Left renal cortex interstitium (tissue), 4 donors: ENCODE measurements at regions not wholly inside any gene's neighbourhood (a gene's known extent, or its start where the extent isn't known, plus 50 kb on each side); places are given as distances from the start of the nearest gene placed in this dataset.
A peak's percentile ranks its signal among the peaks of the same experiment; 100 is the strongest.
"Not testable (repeated sequence)": the region's sequence is repeated elsewhere in the genome, so short reads cannot be mapped to it uniquely, and the experiment has no call there.

Experiments used
- DNase-seq, 4 donors: peaks; one replicate each; pipeline ENCODE4 v3.0.0-alpha.2; 2013; ENCODE audit warnings: low read depth in 4 of 4, low spot score in 2 of 4, missing footprints in 1 of 4

GRCh38 chr4:11069083-11069482 lies 359.6 kb downstream of the HS3ST1 start:
- no peak for DNase-seq

DNA sequence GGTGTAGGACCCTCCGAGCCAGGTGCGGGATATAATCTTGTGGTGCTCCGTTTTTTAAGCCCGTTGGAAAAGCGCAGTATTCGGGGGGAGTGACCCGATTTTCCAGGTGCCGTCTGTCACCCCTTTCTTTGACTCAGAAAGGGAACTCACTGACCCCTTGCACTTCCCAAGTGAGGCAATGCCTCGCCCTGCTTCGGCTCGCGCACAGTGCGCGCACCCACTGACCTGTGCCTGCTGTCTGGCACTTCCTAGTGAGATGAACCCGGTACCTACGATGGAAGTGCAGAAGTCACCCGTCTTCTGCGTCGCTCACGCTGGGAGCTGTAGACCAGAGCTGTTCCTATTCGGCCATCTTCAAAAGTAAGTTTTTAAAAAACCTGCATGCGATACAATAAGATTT lies 362.1 kb downstream of the HS3ST1 start:
- DNase-seq, result not testable (repeated sequence)

GRCh38 chr4:11060637-11061036 lies 368.1 kb downstream of the HS3ST1 start:
- DNase-seq, result not testable (repeated sequence)

- DNase-seq, result not testable (repeated sequence)
Measured at GRCh38 chr4:11054937-11055336, 370.4 kb upstream of the CLNK start.

DNA sequence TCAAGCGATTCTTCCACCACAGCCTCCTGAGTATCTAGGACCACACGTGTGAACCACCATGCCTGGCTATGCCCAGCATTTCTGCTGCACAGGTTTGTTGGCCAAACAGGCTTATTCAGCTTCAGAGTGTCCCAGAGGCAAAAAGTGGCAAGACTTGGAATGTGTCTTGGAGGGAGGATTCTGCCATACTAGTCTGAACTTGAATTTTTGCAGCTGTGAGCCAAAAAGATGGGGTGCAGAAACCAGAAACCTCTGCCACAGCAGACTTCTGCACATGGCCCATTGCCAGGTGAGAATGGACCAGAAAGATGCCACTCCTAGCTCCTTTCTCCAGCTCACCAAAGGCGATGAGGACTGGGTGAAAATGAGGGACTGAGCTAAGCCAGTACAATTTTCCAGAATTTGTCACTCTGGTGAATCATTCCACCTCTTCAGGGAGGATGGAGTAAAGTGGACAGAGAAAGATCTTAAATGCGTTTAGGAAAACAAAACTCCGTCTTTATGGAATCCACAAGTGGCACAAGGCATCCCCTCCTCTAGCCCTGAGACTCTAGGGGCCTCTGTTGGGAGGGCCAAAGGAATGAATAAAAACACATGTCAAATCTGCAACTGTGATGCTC lies 369.1 kb upstream of the CLNK start:
- no peak for DNase-seq

DNA sequence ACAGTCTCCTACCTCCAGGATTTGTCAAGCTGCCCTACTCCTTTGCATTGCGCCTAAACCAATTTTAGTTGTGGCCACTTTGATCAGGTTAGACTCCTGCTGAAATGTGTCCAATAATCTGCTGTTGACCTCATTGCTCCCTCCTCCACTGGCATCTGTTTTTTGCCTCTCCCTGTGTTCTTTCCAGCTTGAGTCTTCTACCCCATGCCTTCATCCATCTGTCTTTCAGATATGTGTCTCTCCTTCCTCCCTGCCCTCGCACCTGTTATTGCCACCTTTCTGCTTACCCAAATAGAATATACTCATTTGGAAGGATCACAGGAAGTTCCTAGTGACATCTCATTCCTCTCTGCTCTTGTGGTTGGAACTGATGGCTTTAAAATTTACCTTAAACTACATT lies 366.6 kb upstream of the CLNK start:
- no peak for DNase-seq

- no peak for DNase-seq
Measured at GRCh38 chr4:11050766-11051165, 366.2 kb upstream of the CLNK start.

GRCh38 chr4:11049001-11049400 lies 364.4 kb upstream of the CLNK start:
- DNase-seq, result no peak

DNA sequence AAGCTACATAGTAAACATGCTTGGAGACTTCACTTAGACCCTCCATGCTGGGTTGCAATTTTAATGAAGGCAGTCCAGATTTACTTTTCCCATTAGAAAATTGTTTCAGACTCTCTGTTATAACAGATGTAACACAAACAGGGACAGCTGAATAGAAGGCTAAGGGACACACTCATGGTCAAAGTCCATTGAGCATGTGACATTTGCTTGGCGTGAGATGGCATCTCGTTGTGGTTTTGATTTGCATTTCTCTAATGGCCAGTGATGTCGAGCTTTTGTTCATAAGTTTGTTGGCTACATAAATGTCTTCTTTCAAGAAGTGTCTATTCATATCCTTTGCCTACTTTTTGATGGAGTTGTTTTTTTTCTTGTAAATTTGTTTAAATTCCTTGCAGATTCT lies 358.2 kb upstream of the CLNK start:
- no peak for DNase-seq

GRCh38 chr4:11039634-11040131 lies 355.1 kb upstream of the CLNK start:
- no peak for DNase-seq

- no peak for DNase-seq
Measured at GRCh38 chr4:11038926-11039325, 354.4 kb upstream of the CLNK start.

GRCh38 chr4:11037637-11038036 lies 353.1 kb upstream of the CLNK start:
- no peak for DNase-seq

- DNase-seq, result no peak
Measured at GRCh38 chr4:11028334-11028733, 343.8 kb upstream of the CLNK start.

- DNase-seq, result peak in 3 of 4 donors; percentile 13 to 47 (median 19)
Measured at GRCh38 chr4:11021333-11021732, 336.8 kb upstream of the CLNK start.

- DNase-seq, result no peak
Measured at GRCh38 chr4:11019451-11020240, 335.1 kb upstream of the CLNK start.

- no peak for DNase-seq
Measured at GRCh38 chr4:11014199-11014598, 329.6 kb upstream of the CLNK start.

- DNase-seq, result no peak
Measured at GRCh38 chr4:11013094-11013664, 328.6 kb upstream of the CLNK start.

- no peak for DNase-seq
Measured at GRCh38 chr4:11011249-11011648, 326.7 kb upstream of the CLNK start.

DNA sequence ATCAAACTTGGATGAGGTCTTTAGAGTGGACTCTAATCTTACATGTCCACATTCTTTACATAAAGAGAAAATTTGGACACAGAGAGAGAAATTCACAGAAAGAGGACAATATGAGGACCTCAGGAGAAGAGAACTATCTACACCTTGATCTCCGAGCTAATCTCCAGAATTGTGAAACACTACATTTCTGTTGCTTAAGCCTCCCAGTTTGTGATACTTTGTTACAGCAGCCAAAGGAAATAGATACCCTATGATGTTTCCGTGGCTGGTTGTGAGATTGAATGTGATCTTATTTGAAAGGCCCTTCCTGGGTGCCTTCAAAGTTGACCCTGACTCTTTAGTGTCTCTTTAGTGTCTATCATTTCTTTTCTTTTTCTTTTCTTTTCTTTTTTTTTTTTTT lies 326.1 kb upstream of the CLNK start:
- no peak for DNase-seq

DNA sequence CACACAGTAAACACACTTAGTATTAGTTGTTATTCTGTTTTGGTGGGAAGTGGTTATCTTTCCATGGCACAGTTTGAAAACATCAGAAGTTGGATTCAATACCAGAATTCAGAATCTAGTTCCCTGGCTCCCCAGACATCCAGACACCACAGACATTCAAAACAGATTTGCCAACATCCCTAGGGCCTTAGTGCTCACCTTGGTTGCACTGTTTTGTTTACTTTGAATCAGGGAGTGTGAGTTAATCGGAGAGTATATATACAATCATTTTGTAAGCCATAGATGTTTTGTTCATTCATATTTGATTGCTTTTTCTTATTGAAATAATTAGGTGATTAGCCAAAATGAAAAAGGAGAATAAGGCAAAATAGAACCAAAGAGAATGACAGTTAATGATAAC lies 324.7 kb upstream of the CLNK start:
- no peak for DNase-seq

DNA sequence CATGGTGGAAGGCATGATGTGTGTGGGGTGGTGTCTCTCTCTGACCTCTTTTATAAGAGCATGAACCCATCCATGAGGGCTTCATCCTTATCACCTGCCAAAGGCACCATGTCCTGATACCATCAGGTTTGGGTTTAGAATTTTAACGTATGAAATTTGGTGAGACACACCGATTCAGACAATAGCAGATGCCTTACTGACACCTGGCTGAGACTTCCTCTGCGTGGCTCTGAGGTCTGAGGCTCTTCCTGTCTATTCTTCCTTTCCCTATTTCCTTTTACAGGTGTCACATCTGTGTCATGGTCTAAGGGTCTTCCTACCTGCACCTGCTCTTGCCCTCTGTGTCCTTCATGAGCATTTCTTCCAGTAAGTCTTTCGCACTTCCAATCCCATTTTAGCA lies 320.7 kb upstream of the CLNK start:
- no peak for DNase-seq

GRCh38 chr4:11004818-11005217 lies 320.2 kb upstream of the CLNK start:
- DNase-seq, result no peak
